Tibial artery (tissue), 4 donors: ENCODE measurements at regions not wholly inside any gene's neighbourhood (a gene's known extent, or its start where the extent isn't known, plus 50 kb on each side); places are given as distances from the start of the nearest gene placed in this dataset.

Experiments used
- DNase-seq, 2 donors: peaks; one replicate each; pipeline ENCODE4 v3.0.0-alpha.2; 2019
- H3K27ac ChIP-seq, 2 donors: fragments of 200-600 bp; sonication (generic) in 1 of 2; 1 replicate in 1 of 2; 2 replicates in 1 of 2; pipeline ENCODE4 v1.5.1; 2018 to 2019; ENCODE audit warnings: mild to moderate bottlenecking in 1 of 2
- H3K27me3 ChIP-seq, 2 donors: fragments of 200-600 bp; sonication (generic) in 1 of 2; one replicate each; pipeline versions ENCODE4 v1.5.1 to v1.6.0; 2016 to 2019
- H3K36me3 ChIP-seq, 3 donors: fragments of 200-600 bp; sonication (generic) in 2 of 3; one replicate each; pipeline ENCODE4 v1.5.1; 2016 to 2019; ENCODE audit warnings: mild to moderate bottlenecking in 2 of 3
- H3K4me1 ChIP-seq, 4 donors: fragments of 200-600 bp; sonication (generic) in 2 of 4; 1 replicate in 3 of 4; 2 replicates in 1 of 4; pipeline ENCODE4 v1.5.1; 2016 to 2019
- H3K4me3 ChIP-seq, 2 donors: fragments of 200-600 bp; sonication (generic) in 1 of 2; 1 replicate in 1 of 2; 2 replicates in 1 of 2; pipeline ENCODE4 v1.5.1; 2018 to 2019; ENCODE audit warnings: mild to moderate bottlenecking in 2 of 2
- H3K9me3 ChIP-seq, 3 donors: fragments of 200-600 bp; sonication (generic) in 1 of 3; one replicate each; pipeline ENCODE4 v1.5.1; 2016 to 2019
- CTCF ChIP-seq, 2 experiments: fragments of 200-600 bp in 1 of 2; fragments of 450-650 bp in 1 of 2; IDR thresholded peaks; one replicate each; pipeline ENCODE4 v1.5.1; 2017 to 2019; ENCODE audit warnings: antibody characterized with exemption in 2 of 2, mild to moderate bottlenecking in 1 of 2, moderate library complexity in 1 of 2
- intact Hi-C: fragments of 100-400 bp; cut with DNase I; formaldehyde crosslinking; loops from one replicate; pipeline ENCODE4 v1.15.0; 2023; ENCODE audit warnings: low total_unique reads

GRCh38 chr10:129131457-129132132, 335.4 kb upstream of the MGMT start:
- H3K27ac ChIP-seq, result no peak overlapping the region
- TF ChIP-seq CTCF (IDR thresholded peaks at IDR 0.05), result no peak
- intact Hi-C loops, result no loop called here
- no peak overlapping the region for H3K4me3 ChIP-seq
- no peaks in the 10 kb centered on the region for H3K36me3 ChIP-seq
- peaks cover 0 to 15% (median 8%) of the 10 kb centered on the region in 4 donors for H3K4me1 ChIP-seq
- H3K27me3 ChIP-seq, result peaks cover 0 to 19% of the 10 kb centered on the region in 2 donors
- no peaks in the 10 kb centered on the region for H3K9me3 ChIP-seq
- peak in 1 of 2 donors; percentile 48 for DNase-seq

DNA sequence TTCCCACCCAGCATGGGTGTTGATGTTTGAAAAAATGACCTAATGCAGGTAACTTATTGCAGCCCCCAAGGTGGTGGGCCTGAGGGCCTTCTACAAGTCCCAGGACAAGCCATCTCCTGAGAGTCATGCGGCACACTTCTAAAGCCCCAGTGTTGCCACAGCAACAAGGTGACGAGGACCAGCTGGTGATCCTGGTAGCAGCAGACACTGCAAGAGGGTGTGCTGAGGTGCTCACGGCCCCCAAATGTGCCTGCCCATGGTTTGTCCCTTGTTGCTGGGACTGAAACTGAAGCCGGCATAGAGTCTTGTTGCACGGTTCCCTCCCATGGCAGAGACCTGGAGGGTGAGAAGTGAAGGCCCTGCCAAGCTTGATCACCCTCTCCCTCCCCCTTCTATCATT, 333.2 kb upstream of the MGMT start:
- intact Hi-C loops, result no loop called here
- no peak for DNase-seq
- no peak for TF ChIP-seq CTCF (IDR thresholded peaks at IDR 0.05)

DNA sequence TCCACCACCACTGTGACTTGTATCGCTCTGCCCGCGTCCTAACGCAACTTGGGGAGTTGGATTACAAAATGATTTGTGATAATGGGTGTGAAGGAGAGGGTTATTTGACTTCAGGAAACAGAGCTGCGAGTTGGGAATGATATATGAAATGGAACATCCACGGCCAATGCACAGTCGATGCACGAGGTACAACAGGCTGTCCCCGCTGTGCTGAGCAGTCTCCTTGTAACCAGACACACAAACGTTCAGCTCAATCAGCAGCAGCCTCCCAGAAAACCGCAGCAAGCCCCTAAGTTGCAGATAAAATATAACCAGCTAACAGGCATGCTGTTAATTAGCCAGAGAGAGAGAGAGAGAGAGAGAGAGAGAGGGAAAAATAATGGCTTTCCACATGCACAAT, 332.7 kb upstream of the MGMT start:
- Histone ChIP-seq H3K27ac (no peak overlapping the region), H3K4me3 (no peak overlapping the region), H3K27me3 (peaks cover 0 to 20% of the 10 kb centered on the region in 2 donors), H3K9me3 (no peaks in the 10 kb centered on the region), H3K36me3 (no peaks in the 10 kb centered on the region), H3K4me1 (peaks cover 0 to 15% (median 8%) of the 10 kb centered on the region in 4 donors)
- intact Hi-C loops, result no loop called here
- no peak for DNase-seq
- TF ChIP-seq CTCF (IDR thresholded peaks at IDR 0.05), result no peak

More for the DNA sequence above, 333.2 kb upstream of the MGMT start:
- Histone ChIP-seq H3K4me3 (no peak overlapping the region), H3K9me3 (no peaks in the 10 kb centered on the region), H3K27ac (no peak overlapping the region), H3K36me3 (no peaks in the 10 kb centered on the region), H3K4me1 (peaks cover 0 to 15% (median 8%) of the 10 kb centered on the region in 4 donors), H3K27me3 (peaks cover 0 to 22% of the 10 kb centered on the region in 2 donors)

GRCh38 chr10:129135624-129136023, 331.4 kb upstream of the MGMT start:
- Histone ChIP-seq H3K36me3 (no peaks in the 10 kb centered on the region), H3K9me3 (no peaks in the 10 kb centered on the region), H3K27ac (no peak overlapping the region), H3K4me1 (peaks cover 0 to 15% (median 8%) of the 10 kb centered on the region in 4 donors), H3K27me3 (peaks cover 0 to 11% of the 10 kb centered on the region in 2 donors), H3K4me3 (no peak overlapping the region)
- intact Hi-C loops, result no loop called here
- no peak for TF ChIP-seq CTCF (IDR thresholded peaks at IDR 0.05)
- no peak for DNase-seq

DNA sequence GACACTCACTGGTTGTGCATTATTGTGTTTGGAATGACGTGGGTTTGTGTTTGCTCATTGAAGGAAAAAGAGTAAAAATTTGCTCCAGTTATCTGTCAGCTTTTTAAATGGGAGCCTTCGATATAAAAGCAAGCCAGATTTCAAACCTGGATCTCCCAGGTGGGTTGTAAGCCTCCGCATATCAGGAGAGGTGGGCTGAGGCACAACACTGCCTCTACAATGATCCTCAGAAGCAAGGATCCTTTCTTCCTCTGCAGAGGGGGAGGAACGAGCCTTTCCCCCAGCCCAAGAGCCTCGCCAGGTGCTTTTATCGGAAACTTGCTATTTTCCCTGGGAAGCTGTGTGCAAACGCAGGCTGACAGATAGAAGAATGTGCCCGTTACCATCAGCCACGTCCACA, 331.0 kb upstream of the MGMT start:
- no peak overlapping the region for H3K27ac ChIP-seq
- TF ChIP-seq CTCF (IDR thresholded peaks at IDR 0.05), result no peak
- no peak overlapping the region for H3K4me3 ChIP-seq
- peaks cover 0 to 8% of the 10 kb centered on the region in 2 donors for H3K27me3 ChIP-seq
- H3K36me3 ChIP-seq, result no peaks in the 10 kb centered on the region
- H3K9me3 ChIP-seq, result no peaks in the 10 kb centered on the region
- peaks cover 0 to 15% (median 8%) of the 10 kb centered on the region in 4 donors for H3K4me1 ChIP-seq
- intact Hi-C loops, result no loop called here
- no peak for DNase-seq
